Left kidney (tissue), 1 donor: ENCODE measurements at regions not wholly inside any gene's neighbourhood (a gene's known extent, or its start where the extent isn't known, plus 50 kb on each side); places are given as distances from the start of the nearest gene placed in this dataset.

Experiments
- DNase-seq: peaks from one replicate; pipeline ENCODE4 v3.0.0-alpha.2; 2013

GRCh38 chr2:215619022-215619958 lies 183.4 kb upstream of the FN1 start:
- DNase-seq: peak; percentile 64

GRCh38 chr2:215618145-215618544 lies 182.3 kb upstream of the FN1 start:
- no peak for DNase-seq

GRCh38 chr2:215617060-215617824 lies 181.4 kb upstream of the FN1 start:
- DNase-seq: no peak

GRCh38 chr2:215615803-215616174 lies 179.9 kb upstream of the FN1 start:
- DNase-seq: no peak

GRCh38 chr2:215615067-215615802 lies 179.4 kb upstream of the FN1 start:
- no peak for DNase-seq

- no peak for DNase-seq
These were observed 178.4 kb upstream of the FN1 start for GRCh38 chr2:215614296-215614695.

GRCh38 chr2:215613888-215614287 lies 178.0 kb upstream of the FN1 start:
- no peak for DNase-seq

- DNase-seq: no peak
These were observed 177.4 kb upstream of the FN1 start for GRCh38 chr2:215613280-215613679.

- no peak for DNase-seq
These were observed 176.9 kb upstream of the FN1 start for GRCh38 chr2:215612786-215613185.

GRCh38 chr2:215611609-215612386 lies 175.9 kb upstream of the FN1 start:
- DNase-seq: no peak

GRCh38 chr2:215609089-215610032 lies 173.5 kb upstream of the FN1 start:
- DNase-seq: no peak

GRCh38 chr2:215607766-215608165 lies 171.9 kb upstream of the FN1 start:
- DNase-seq: no peak

GRCh38 chr2:215606219-215606618 lies 170.4 kb upstream of the FN1 start:
- no peak for DNase-seq

- DNase-seq: no peak
These were observed 169.3 kb upstream of the FN1 start for GRCh38 chr2:215605214-215605613.

GRCh38 chr2:215604606-215605005 lies 168.7 kb upstream of the FN1 start:
- no peak for DNase-seq

- no peak for DNase-seq
These were observed 167.6 kb upstream of the FN1 start for GRCh38 chr2:215603440-215603839.

- DNase-seq: no peak
These were observed 167.1 kb upstream of the FN1 start for GRCh38 chr2:215602997-215603396.

- no peak for DNase-seq
These were observed 166.3 kb upstream of the FN1 start for GRCh38 chr2:215601990-215602721.

GRCh38 chr2:215601526-215601925 lies 165.7 kb upstream of the FN1 start:
- DNase-seq: no peak
